Endodermal cell (in vitro differentiated cells): ENCODE measurements at regions not wholly inside any gene's neighbourhood (a gene's known extent, or its start where the extent isn't known, plus 50 kb on each side); places are given as distances from the start of the nearest gene placed in this dataset.

Source experiments
- DNase-seq: peaks from one replicate; pipeline ENCODE4 v3.0.0-alpha.2; 2017
- H3K27ac ChIP-seq: 2 replicates; pipeline ENCODE4 v1.5.1; 2013; ENCODE audit warnings: mild to moderate bottlenecking, low read depth, low read length, moderate library complexity
- H3K27me3 ChIP-seq: 2 replicates; pipeline ENCODE4 v1.6.1; 2013; ENCODE audit warnings: mild to moderate bottlenecking, low read length, moderate library complexity; ENCODE audit not compliant: insufficient read depth, control insufficient read depth, poor library complexity, severe bottlenecking
- H3K36me3 ChIP-seq: 2 replicates; pipeline ENCODE4 v1.7.0; 2013; ENCODE audit warnings: mild to moderate bottlenecking, low read length, moderate library complexity; ENCODE audit not compliant: control insufficient read depth, insufficient read depth
- H3K4me1 ChIP-seq: one replicate; pipeline ENCODE4 v1.7.0; 2013; ENCODE audit warnings: low read length; ENCODE audit not compliant: control insufficient read depth, insufficient read depth
- H3K4me3 ChIP-seq: 2 replicates; pipeline ENCODE4 v1.5.1; 2013; ENCODE audit warnings: mild to moderate bottlenecking, low read length, moderate library complexity
- H3K9ac ChIP-seq: 2 replicates; pipeline ENCODE4 v1.6.1; 2013; ENCODE audit warnings: mild to moderate bottlenecking, low read length, moderate library complexity; ENCODE audit not compliant: poor library complexity, severe bottlenecking; ENCODE audit errors: extremely low read depth
- H3K9me3 ChIP-seq: 2 replicates; pipeline ENCODE4 v1.6.1; 2013; ENCODE audit warnings: mild to moderate bottlenecking, low read length, moderate library complexity; ENCODE audit not compliant: control insufficient read depth
- H3K27ac Mint-ChIP-seq: 2 replicates; pipeline ENCODE4 v1.8.0; 2020; ENCODE audit warnings: mixed read lengths
- H3K27me3 Mint-ChIP-seq: 2 replicates; pipeline ENCODE4 v1.8.0; 2021; ENCODE audit warnings: mild to moderate bottlenecking, mixed read lengths; ENCODE audit not compliant: insufficient read depth
- H3K36me3 Mint-ChIP-seq: 2 replicates; pipeline ENCODE4 v1.8.0; 2020; ENCODE audit warnings: low read depth, mixed read lengths
- H3K4me1 Mint-ChIP-seq: 2 replicates; pipeline ENCODE4 v1.8.0; 2020; ENCODE audit warnings: mixed read lengths
- H3K4me3 Mint-ChIP-seq: 2 replicates; pipeline ENCODE4 v1.8.0; 2020; ENCODE audit warnings: mild to moderate bottlenecking, moderate library complexity, mixed read lengths
- H3K9me3 Mint-ChIP-seq: 2 replicates; pipeline ENCODE4 v1.8.0; 2020; ENCODE audit warnings: mild to moderate bottlenecking, mixed read lengths
- CTCF ChIP-seq: fragments of 200-600 bp; sonication (generic); conservative IDR thresholded peaks from 2 replicates; pipeline ENCODE4 v1.5.0; 2021; ENCODE audit warnings: antibody characterized with exemption, mild to moderate bottlenecking
- WGBS, 2 experiments: methylation state at CpG; one replicate each; pipeline versions ENCODE4 v1.1.5 to v1.1.7; 2013; ENCODE audit warnings: missing lambda C conversion rate in 2 of 2, mixed read lengths in 1 of 2; ENCODE audit not compliant: insufficient coverage in 1 of 2, insufficient read length in 1 of 2; 5-methylcytosine and 5-hydroxymethylcytosine counted together

- Mint-ChIP-seq H3K9me3 (no peaks in the 10 kb centered on the region), H3K4me1 (peaks cover 27% of the 10 kb centered on the region), H3K36me3 (no peaks in the 10 kb centered on the region), H3K27me3 (no peaks in the 10 kb centered on the region), H3K27ac (no peak overlapping the region), H3K4me3 (no peak overlapping the region)
- no peak overlapping the region for H3K9ac ChIP-seq
- H3K36me3 ChIP-seq = no peaks in the 10 kb centered on the region
- no peak overlapping the region for H3K4me3 ChIP-seq
- H3K9me3 ChIP-seq = no peaks in the 10 kb centered on the region
- 93 to 94% methylated on average over 3 of the region's 3 CpGs for WGBS, 2 experiments
- no peak for TF ChIP-seq CTCF
- H3K4me1 ChIP-seq = no peaks in the 10 kb centered on the region
- DNase-seq = no peak
- H3K27me3 ChIP-seq = no peaks in the 10 kb centered on the region
- no peak overlapping the region for H3K27ac ChIP-seq
Measured at GRCh38 chr9:119726035-119726434, 356.8 kb upstream of the BRINP1 start.

GRCh38 chr9:119722384-119722783, 353.1 kb upstream of the BRINP1 start:
- Histone ChIP-seq H3K27me3 (no peaks in the 10 kb centered on the region), H3K9me3 (no peaks in the 10 kb centered on the region), H3K27ac (no peak overlapping the region), H3K36me3 (no peaks in the 10 kb centered on the region), H3K4me3 (no peak overlapping the region), H3K9ac (no peak overlapping the region), H3K4me1 (no peaks in the 10 kb centered on the region)
- no peaks in the 10 kb centered on the region for H3K9me3 Mint-ChIP-seq
- H3K36me3 Mint-ChIP-seq = no peaks in the 10 kb centered on the region
- no peak for DNase-seq
- no peak for TF ChIP-seq CTCF
- H3K4me1 Mint-ChIP-seq = peaks cover 18% of the 10 kb centered on the region
- 59 to 62% methylated on average over 2 of the region's 2 CpGs for WGBS, 2 experiments
- H3K4me3 Mint-ChIP-seq = no peak overlapping the region
- no peaks in the 10 kb centered on the region for H3K27me3 Mint-ChIP-seq
- H3K27ac Mint-ChIP-seq = no peak overlapping the region

- H3K27ac ChIP-seq = no peak overlapping the region
- no peaks in the 10 kb centered on the region for H3K9me3 Mint-ChIP-seq
- H3K9me3 ChIP-seq = no peaks in the 10 kb centered on the region
- H3K9ac ChIP-seq = no peak overlapping the region
- H3K27me3 Mint-ChIP-seq = no peaks in the 10 kb centered on the region
- H3K27me3 ChIP-seq = no peaks in the 10 kb centered on the region
- H3K36me3 Mint-ChIP-seq = no peaks in the 10 kb centered on the region
- H3K4me3 Mint-ChIP-seq = no peak overlapping the region
- H3K4me1 Mint-ChIP-seq = peaks cover 7% of the 10 kb centered on the region
- no peaks in the 10 kb centered on the region for H3K36me3 ChIP-seq
- TF ChIP-seq CTCF = no peak
- H3K27ac Mint-ChIP-seq = no peak overlapping the region
- no peaks in the 10 kb centered on the region for H3K4me1 ChIP-seq
- H3K4me3 ChIP-seq = no peak overlapping the region
- DNase-seq = no peak
- WGBS, 2 experiments = no CpG with 5 or more reads among the region's 1 CpG
Measured at GRCh38 chr9:119712325-119712724, 343.1 kb upstream of the BRINP1 start.
